ENCODE measurements at regions not wholly inside any gene's neighbourhood (a gene's known extent, or its start where the extent isn't known, plus 50 kb on each side); places are given as distances from the start of the nearest gene placed in this dataset.

GRCh38 chr13:76741624-76742023 is 144.6 kb downstream of the KCTD12 start:
- no peak for DNase-seq

GRCh38 chr13:76741046-76741445 is 145.2 kb downstream of the KCTD12 start:
- no peak for DNase-seq

- no peak for DNase-seq
Observed at GRCh38 chr13:76738616-76739015, 147.6 kb downstream of the KCTD12 start.

GRCh38 chr13:76737526-76737925 is 148.7 kb downstream of the KCTD12 start:
- DNase-seq = no peak

GRCh38 chr13:76735641-76736040 is 150.6 kb downstream of the KCTD12 start:
- no peak for DNase-seq

GRCh38 chr13:76733671-76734070 is 152.5 kb downstream of the KCTD12 start:
- no peak for DNase-seq

GRCh38 chr13:76732367-76732766 is 153.8 kb downstream of the KCTD12 start:
- no peak for DNase-seq

GRCh38 chr13:76730220-76730619 is 156.0 kb downstream of the KCTD12 start:
- peak in 1 of 2 experiments; percentile 24 for DNase-seq

GRCh38 chr13:76729691-76730090 is 156.5 kb downstream of the KCTD12 start:
- DNase-seq = no peak

GRCh38 chr13:76725896-76726295 is 160.3 kb downstream of the KCTD12 start:
- no peak for DNase-seq

- no peak for DNase-seq
Observed at GRCh38 chr13:76725211-76725610, 161.0 kb downstream of the KCTD12 start.

- no peak for DNase-seq
Observed at GRCh38 chr13:76724421-76724820, 161.8 kb downstream of the KCTD12 start.

GRCh38 chr13:76723551-76724232 is 162.5 kb downstream of the KCTD12 start:
- no peak for DNase-seq

- no peak for DNase-seq
Observed at GRCh38 chr13:76722782-76723181, 163.4 kb downstream of the KCTD12 start.

GRCh38 chr13:76720821-76721220 is 165.4 kb downstream of the KCTD12 start:
- DNase-seq = no peak

GRCh38 chr13:76720416-76720815 is 165.8 kb downstream of the KCTD12 start:
- no peak for DNase-seq

- no peak for DNase-seq
Observed at GRCh38 chr13:76719955-76720354, 166.2 kb downstream of the KCTD12 start.

GRCh38 chr13:76717092-76717491 is 169.1 kb downstream of the KCTD12 start:
- no peak for DNase-seq

- DNase-seq = no peak
Observed at GRCh38 chr13:76715621-76716020, 170.6 kb downstream of the KCTD12 start.

- DNase-seq = no peak
Observed at GRCh38 chr13:76715075-76715474, 171.1 kb downstream of the KCTD12 start.

- DNase-seq = no peak
Observed at GRCh38 chr13:76713280-76713679, 172.9 kb downstream of the KCTD12 start.

GRCh38 chr13:76711550-76712182 is 174.5 kb downstream of the KCTD12 start:
- DNase-seq = no peak

- DNase-seq = no peak
Observed at GRCh38 chr13:76709851-76710250, 176.4 kb downstream of the KCTD12 start.

- no peak for DNase-seq
Observed at GRCh38 chr13:76708138-76708688, 178.0 kb downstream of the KCTD12 start.

- DNase-seq = no peak
Observed at GRCh38 chr13:76707360-76707759, 178.8 kb downstream of the KCTD12 start.
